Kidney epithelial cell (primary cell): ENCODE measurements at regions not wholly inside any gene's neighbourhood (a gene's known extent, or its start where the extent isn't known, plus 50 kb on each side); places are given as distances from the start of the nearest gene placed in this dataset.
"Not testable (repeated sequence)": the region's sequence is repeated elsewhere in the genome, so short reads cannot be mapped to it uniquely, and the experiment has no call there.

Experiments
- DNase-seq: peaks from one replicate; pipeline ENCODE4 v3.0.0-alpha.2; 2010; ENCODE audit warnings: low read depth
- H3K27me3 ChIP-seq: 2 replicates; pipeline ENCODE4 v1.6.0; 2011; ENCODE audit warnings: low read length; ENCODE audit not compliant: control insufficient read depth, insufficient read depth
- H3K36me3 ChIP-seq: 2 replicates; pipeline ENCODE4 v1.5.1; 2011; ENCODE audit warnings: low read length; ENCODE audit not compliant: control insufficient read depth, insufficient read depth
- H3K4me3 ChIP-seq: 2 replicates; pipeline ENCODE4 v1.5.1; 2011; ENCODE audit warnings: low read depth, mild to moderate bottlenecking, control low read depth, low read length
- CTCF ChIP-seq: IDR thresholded peaks from 2 replicates; pipeline ENCODE4 v1.5.1; 2011; ENCODE audit warnings: mild to moderate bottlenecking, moderate library complexity, low read length, control low read depth, inconsistent platforms; ENCODE audit not compliant: insufficient read depth, poor library complexity, severe bottlenecking

GRCh38 chr2:240239325-240239724 lies 98.9 kb upstream of the OTOS start:
- no peak for DNase-seq
- Histone ChIP-seq H3K27me3 (no peaks in the 10 kb centered on the region), H3K4me3 (no peak overlapping the region), H3K36me3 (no peaks in the 10 kb centered on the region)
- TF ChIP-seq CTCF: no peak

- H3K36me3 ChIP-seq: no peaks in the 10 kb centered on the region
- no peaks in the 10 kb centered on the region for H3K27me3 ChIP-seq
- TF ChIP-seq CTCF: no peak
- no peak overlapping the region for H3K4me3 ChIP-seq
- no peak for DNase-seq
These were observed 99.7 kb upstream of the OTOS start for GRCh38 chr2:240240017-240240734.

- Histone ChIP-seq H3K36me3 (no peaks in the 10 kb centered on the region), H3K4me3 (no peak overlapping the region), H3K27me3 (no peaks in the 10 kb centered on the region)
- DNase-seq: no peak
- TF ChIP-seq CTCF: no peak
These were observed 100.3 kb upstream of the OTOS start for GRCh38 chr2:240240781-240241180.

GRCh38 chr2:240241572-240241971 lies 101.1 kb upstream of the OTOS start:
- Histone ChIP-seq H3K27me3 (peaks cover 2% of the 10 kb centered on the region), H3K36me3 (no peaks in the 10 kb centered on the region), H3K4me3 (no peak overlapping the region)
- no peak for DNase-seq
- no peak for TF ChIP-seq CTCF

- not testable (repeated sequence) for H3K36me3 ChIP-seq, H3K4me3 ChIP-seq, DNase-seq, H3K27me3 ChIP-seq
These were observed 102.6 kb upstream of the OTOS start for GRCh38 chr2:240243049-240243448.

- peaks cover 2% of the 10 kb centered on the region for H3K27me3 ChIP-seq
- H3K36me3 ChIP-seq: no peaks in the 10 kb centered on the region
- no peak overlapping the region for H3K4me3 ChIP-seq
- DNase-seq: no peak
- TF ChIP-seq CTCF: no peak
These were observed 104.1 kb upstream of the OTOS start for GRCh38 chr2:240244543-240244942.
